HG03565 (cell line): ENCODE measurements at regions not wholly inside any gene's neighbourhood (a gene's known extent, or its start where the extent isn't known, plus 50 kb on each side); places are given as distances from the start of the nearest gene placed in this dataset.
"Not testable (repeated sequence)": the region's sequence is repeated elsewhere in the genome, so short reads cannot be mapped to it uniquely, and the experiment has no call there.

ENCODE experiments used
- ATAC-seq: cut with Tn5 transposase; IDR thresholded peaks from one replicate; pipeline ENCODE4 v1.9.1; 2021; ENCODE audit warnings: mild to moderate bottlenecking, moderate library complexity; ENCODE audit not compliant: unreplicated experiment

- no peak for ATAC-seq
These were observed 390.2 kb downstream of the THBS2 start for GRCh38 chr6:168863467-168863866.

- ATAC-seq: no peak
These were observed 391.2 kb downstream of the THBS2 start for GRCh38 chr6:168862346-168862980.

GRCh38 chr6:168860987-168861386 lies 392.7 kb downstream of the THBS2 start:
- no peak for ATAC-seq

- no peak for ATAC-seq
These were observed 393.3 kb downstream of the THBS2 start for GRCh38 chr6:168860341-168860740.

- ATAC-seq: no peak
These were observed 394.7 kb downstream of the THBS2 start for GRCh38 chr6:168858926-168859325.

- no peak for ATAC-seq
These were observed 396.7 kb downstream of the THBS2 start for GRCh38 chr6:168856914-168857313.

- ATAC-seq: no peak
These were observed 401.2 kb downstream of the THBS2 start for GRCh38 chr6:168852376-168852884.

GRCh38 chr6:168851460-168852375 lies 401.9 kb downstream of the THBS2 start:
- no peak for ATAC-seq

- ATAC-seq: not testable (repeated sequence)
These were observed 403.5 kb downstream of the THBS2 start for GRCh38 chr6:168850027-168850736.

GRCh38 chr6:168849459-168849858 lies 404.2 kb downstream of the THBS2 start:
- no peak for ATAC-seq

- ATAC-seq: no peak
These were observed 404.8 kb downstream of the THBS2 start for GRCh38 chr6:168848797-168849196.

- ATAC-seq: no peak
These were observed 404.0 kb downstream of the SMOC2 start for GRCh38 chr6:168844821-168845609.

- ATAC-seq: not testable (repeated sequence)
These were observed 401.7 kb downstream of the SMOC2 start for GRCh38 chr6:168842632-168843212.

GRCh38 chr6:168841609-168842278 lies 400.8 kb downstream of the SMOC2 start:
- ATAC-seq: no peak

GRCh38 chr6:168840932-168841331 lies 399.9 kb downstream of the SMOC2 start:
- ATAC-seq: not testable (repeated sequence)

GRCh38 chr6:168840299-168840698 lies 399.3 kb downstream of the SMOC2 start:
- ATAC-seq: not testable (repeated sequence)

GRCh38 chr6:168838037-168838399 lies 397.0 kb downstream of the SMOC2 start:
- ATAC-seq: no peak

GRCh38 chr6:168837254-168838036 lies 396.5 kb downstream of the SMOC2 start:
- ATAC-seq: no peak

GRCh38 chr6:168835991-168836390 lies 395.0 kb downstream of the SMOC2 start:
- no peak for ATAC-seq
